IPS DF 6.9 (cell line): ENCODE measurements at regions not wholly inside any gene's neighbourhood (a gene's known extent, or its start where the extent isn't known, plus 50 kb on each side); places are given as distances from the start of the nearest gene placed in this dataset.

Experiments
- DNase-seq: peaks from one replicate; pipeline ENCODE4 v3.0.0-alpha.2; 2013; ENCODE audit warnings: low read depth, low spot score
- H3K27ac ChIP-seq: one replicate; pipeline ENCODE4 v1.5.1; 2013; ENCODE audit warnings: low read length, control low read depth
- H3K27me3 ChIP-seq: 2 replicates; pipeline ENCODE4 v1.6.1; 2013; ENCODE audit warnings: mild to moderate bottlenecking, low read length; ENCODE audit not compliant: control insufficient read depth, insufficient read depth
- H3K36me3 ChIP-seq: 2 replicates; pipeline ENCODE4 v1.6.1; 2013; ENCODE audit warnings: low read length; ENCODE audit not compliant: control insufficient read depth, insufficient read depth
- H3K4me1 ChIP-seq: 2 replicates; pipeline ENCODE4 v1.6.1; 2013; ENCODE audit warnings: low read length; ENCODE audit not compliant: control insufficient read depth, insufficient read depth
- H3K4me3 ChIP-seq: 2 replicates; pipeline ENCODE4 v1.5.1; 2013; ENCODE audit warnings: mild to moderate bottlenecking, low read length
- H3K9me3 ChIP-seq: 2 replicates; pipeline ENCODE4 v1.6.1; 2013; ENCODE audit warnings: low read length, inconsistent platforms; ENCODE audit not compliant: control insufficient read depth, insufficient read depth
- WGBS: extraction: QIAGEN DNeasy Blood & Tissue Kit; methylation state at CpG from one replicate; pipeline ENCODE4 v1.1.7; 2013; ENCODE audit warnings: mixed read lengths, missing lambda C conversion rate; ENCODE audit not compliant: insufficient read length, insufficient coverage; 5-methylcytosine and 5-hydroxymethylcytosine counted together

- no peaks in the 10 kb centered on the region; the same call in 1 of the 2 replicates for H3K4me1 ChIP-seq
- DNase-seq: no peak
- no peaks in the 10 kb centered on the region for H3K27me3 ChIP-seq
- H3K27ac ChIP-seq: no peak overlapping the region
- no peaks in the 10 kb centered on the region for H3K36me3 ChIP-seq
- H3K9me3 ChIP-seq: no peaks in the 10 kb centered on the region
- no CpG with 5 or more reads among the region's 5 CpGs for WGBS
- no peak overlapping the region for H3K4me3 ChIP-seq
Measured at GRCh38 chr6:98526465-98526864, 307.9 kb upstream of the POU3F2 start.

- Histone ChIP-seq H3K4me1 (no peaks in the 10 kb centered on the region; the same call in 1 of the 2 replicates), H3K27me3 (no peaks in the 10 kb centered on the region), H3K9me3 (no peaks in the 10 kb centered on the region), H3K4me3 (no peak overlapping the region), H3K27ac (no peak overlapping the region), H3K36me3 (no peaks in the 10 kb centered on the region)
- DNase-seq: no peak
- WGBS: no CpG with 5 or more reads among the region's 9 CpGs
Measured at GRCh38 chr6:98529364-98529763, 305.0 kb upstream of the POU3F2 start.

- WGBS: no CpG with 5 or more reads among the region's 5 CpGs
- H3K4me1 ChIP-seq: no peaks in the 10 kb centered on the region
- H3K27me3 ChIP-seq: no peaks in the 10 kb centered on the region
- H3K4me3 ChIP-seq: no peak overlapping the region
- no peak overlapping the region for H3K27ac ChIP-seq
- H3K9me3 ChIP-seq: no peaks in the 10 kb centered on the region
- H3K36me3 ChIP-seq: no peaks in the 10 kb centered on the region
- DNase-seq: no peak
Measured at GRCh38 chr6:98530732-98531131, 303.6 kb upstream of the POU3F2 start.

- no peak overlapping the region for H3K4me3 ChIP-seq
- H3K4me1 ChIP-seq: no peaks in the 10 kb centered on the region
- no peak overlapping the region for H3K27ac ChIP-seq
- DNase-seq: no peak
- no peaks in the 10 kb centered on the region for H3K9me3 ChIP-seq
- WGBS: no CpG with 5 or more reads among the region's 6 CpGs
- H3K27me3 ChIP-seq: no peaks in the 10 kb centered on the region
- H3K36me3 ChIP-seq: no peaks in the 10 kb centered on the region
Measured at GRCh38 chr6:98532004-98532403, 302.4 kb upstream of the POU3F2 start.

GRCh38 chr6:98539741-98540140, 294.6 kb upstream of the POU3F2 start:
- H3K27me3 ChIP-seq: no peaks in the 10 kb centered on the region
- no peaks in the 10 kb centered on the region for H3K4me1 ChIP-seq
- WGBS: no CpG with 5 or more reads among the region's 2 CpGs
- H3K27ac ChIP-seq: no peak overlapping the region
- no peak overlapping the region for H3K4me3 ChIP-seq
- no peaks in the 10 kb centered on the region for H3K36me3 ChIP-seq
- DNase-seq: no peak
- H3K9me3 ChIP-seq: no peaks in the 10 kb centered on the region

- Histone ChIP-seq H3K27ac (no peak overlapping the region), H3K27me3 (no peaks in the 10 kb centered on the region), H3K36me3 (no peaks in the 10 kb centered on the region), H3K9me3 (no peaks in the 10 kb centered on the region), H3K4me1 (no peaks in the 10 kb centered on the region), H3K4me3 (no peak overlapping the region)
- DNase-seq: no peak
- WGBS: no CpG with 5 or more reads among the region's 2 CpGs
Measured at GRCh38 chr6:98546376-98546775, 288.0 kb upstream of the POU3F2 start.

GRCh38 chr6:98547151-98547550, 287.2 kb upstream of the POU3F2 start:
- H3K4me3 ChIP-seq: no peak overlapping the region
- no CpG with 5 or more reads among the region's 6 CpGs for WGBS

GRCh38 chr6:98547634-98548033, 286.7 kb upstream of the POU3F2 start:
- Histone ChIP-seq H3K4me1 (no peaks in the 10 kb centered on the region), H3K9me3 (no peaks in the 10 kb centered on the region), H3K27me3 (no peaks in the 10 kb centered on the region), H3K27ac (no peak overlapping the region), H3K36me3 (no peaks in the 10 kb centered on the region), H3K4me3 (no peak overlapping the region)
- WGBS: no CpG with 5 or more reads among the region's 5 CpGs
- no peak for DNase-seq

More at GRCh38 chr6:98547151-98547550, 287.2 kb upstream of the POU3F2 start:
- no peaks in the 10 kb centered on the region for H3K27me3 ChIP-seq
- H3K4me1 ChIP-seq: no peaks in the 10 kb centered on the region
- no peaks in the 10 kb centered on the region for H3K9me3 ChIP-seq
- DNase-seq: no peak
- no peak overlapping the region for H3K27ac ChIP-seq
- H3K36me3 ChIP-seq: no peaks in the 10 kb centered on the region

GRCh38 chr6:98548301-98548700, 286.1 kb upstream of the POU3F2 start:
- H3K4me1 ChIP-seq: no peaks in the 10 kb centered on the region
- no peaks in the 10 kb centered on the region for H3K27me3 ChIP-seq
- H3K27ac ChIP-seq: no peak overlapping the region
- no peak for DNase-seq
- H3K4me3 ChIP-seq: no peak overlapping the region
- H3K9me3 ChIP-seq: no peaks in the 10 kb centered on the region
- WGBS: no CpG with 5 or more reads among the region's 1 CpG
- no peaks in the 10 kb centered on the region for H3K36me3 ChIP-seq

- Histone ChIP-seq H3K27ac (no peak overlapping the region), H3K4me1 (no peaks in the 10 kb centered on the region), H3K4me3 (no peak overlapping the region), H3K9me3 (no peaks in the 10 kb centered on the region), H3K27me3 (no peaks in the 10 kb centered on the region), H3K36me3 (no peaks in the 10 kb centered on the region)
- WGBS: no CpG with 5 or more reads among the region's 2 CpGs
- no peak for DNase-seq
Measured at GRCh38 chr6:98560418-98560817, 274.0 kb upstream of the POU3F2 start.

GRCh38 chr6:98560841-98561240, 273.5 kb upstream of the POU3F2 start:
- H3K27me3 ChIP-seq: no peaks in the 10 kb centered on the region
- no peak overlapping the region for H3K4me3 ChIP-seq
- H3K27ac ChIP-seq: no peak overlapping the region
- no peak for DNase-seq
- H3K36me3 ChIP-seq: no peaks in the 10 kb centered on the region
- H3K4me1 ChIP-seq: no peaks in the 10 kb centered on the region
- H3K9me3 ChIP-seq: no peaks in the 10 kb centered on the region
- WGBS: no CpG with 5 or more reads among the region's 5 CpGs
